ENCODE measurements at regions not wholly inside any gene's neighbourhood (a gene's known extent, or its start where the extent isn't known, plus 50 kb on each side); places are given as distances from the start of the nearest gene placed in this dataset.

- Histone ChIP-seq H3K27ac (no peak overlapping the region), H3K4me3 (no peak overlapping the region), H3K9me3 (no peaks in the 10 kb centered on the region), H3K27me3 (no peaks in the 10 kb centered on the region), H3K4me1 (no peaks in the 10 kb centered on the region), H3K36me3 (no peaks in the 10 kb centered on the region)
- TF ChIP-seq CTCF (IDR thresholded peaks at IDR 0.05), result no peak
- TF ChIP-seq POLR2A (IDR thresholded peaks at IDR 0.05), result no peak
- DNase-seq, result no peak
Measured at GRCh38 chr6:21431526-21431925, 162.0 kb upstream of the SOX4 start.

GRCh38 chr6:21436625-21437024 is 156.9 kb upstream of the SOX4 start:
- Histone ChIP-seq H3K4me3 (no peak overlapping the region), H3K36me3 (no peaks in the 10 kb centered on the region), H3K27ac (no peak overlapping the region), H3K27me3 (no peaks in the 10 kb centered on the region), H3K4me1 (no peaks in the 10 kb centered on the region), H3K9me3 (no peaks in the 10 kb centered on the region)
- DNase-seq, result no peak
- TF ChIP-seq CTCF (IDR thresholded peaks at IDR 0.05) (no peak), POLR2A (IDR thresholded peaks at IDR 0.05) (no peak)

- no peak for TF ChIP-seq CTCF (IDR thresholded peaks at IDR 0.05)
- TF ChIP-seq POLR2A (IDR thresholded peaks at IDR 0.05), result no peak
- Histone ChIP-seq H3K9me3 (no peaks in the 10 kb centered on the region), H3K4me3 (no peak overlapping the region), H3K36me3 (no peaks in the 10 kb centered on the region), H3K27ac (no peak overlapping the region), H3K27me3 (no peaks in the 10 kb centered on the region), H3K4me1 (no peaks in the 10 kb centered on the region)
- no peak for DNase-seq
Measured at GRCh38 chr6:21437581-21437980, 156.0 kb upstream of the SOX4 start.

GRCh38 chr6:21438237-21438985 is 155.1 kb upstream of the SOX4 start:
- no peak overlapping the region for H3K4me3 ChIP-seq
- no peaks in the 10 kb centered on the region for H3K9me3 ChIP-seq
- H3K27ac ChIP-seq, result no peak overlapping the region
- DNase-seq, result no peak
- no peaks in the 10 kb centered on the region for H3K4me1 ChIP-seq
- no peaks in the 10 kb centered on the region for H3K36me3 ChIP-seq
- H3K27me3 ChIP-seq, result no peaks in the 10 kb centered on the region
- TF ChIP-seq CTCF (IDR thresholded peaks at IDR 0.05) (no peak), POLR2A (IDR thresholded peaks at IDR 0.05) (no peak)

GRCh38 chr6:21438986-21439352 is 154.6 kb upstream of the SOX4 start:
- Histone ChIP-seq H3K27ac (no peak overlapping the region), H3K9me3 (no peaks in the 10 kb centered on the region), H3K4me3 (no peak overlapping the region), H3K4me1 (no peaks in the 10 kb centered on the region), H3K27me3 (no peaks in the 10 kb centered on the region), H3K36me3 (no peaks in the 10 kb centered on the region)
- TF ChIP-seq POLR2A (IDR thresholded peaks at IDR 0.05) (no peak), CTCF (IDR thresholded peaks at IDR 0.05) (no peak)
- no peak for DNase-seq

GRCh38 chr6:21441386-21441785 is 152.2 kb upstream of the SOX4 start:
- H3K4me3 ChIP-seq, result no peak overlapping the region
- no peak overlapping the region for H3K27ac ChIP-seq
- no peaks in the 10 kb centered on the region for H3K4me1 ChIP-seq
- no peaks in the 10 kb centered on the region for H3K36me3 ChIP-seq
- TF ChIP-seq POLR2A (IDR thresholded peaks at IDR 0.05) (no peak), CTCF (IDR thresholded peaks at IDR 0.05) (no peak)
- H3K27me3 ChIP-seq, result no peaks in the 10 kb centered on the region
- no peak for DNase-seq
- no peaks in the 10 kb centered on the region for H3K9me3 ChIP-seq

All from Peyer's patch (tissue), 4 donors.